PC-9 (cell line): ENCODE measurements at regions not wholly inside any gene's neighbourhood (a gene's known extent, or its start where the extent isn't known, plus 50 kb on each side); places are given as distances from the start of the nearest gene placed in this dataset.
"Not testable (repeated sequence)": the region's sequence is repeated elsewhere in the genome, so short reads cannot be mapped to it uniquely, and the experiment has no call there.

Source experiments
- BruUV-seq: library from RNA; stranded (reverse); fragments of 400-500 nt; replicated peaks from 2 replicates; lab custom pipeline; 2021; lab: Mats Ljungman, UMichigan
- CTCF ChIA-PET: fragments of 300-600 bp; sonication (Branson Sonifier 250); formaldehyde crosslinking; loops from one replicate; lab custom pipeline; 2022; ENCODE audit warnings: antibody characterized with exemption; lab: Charles Lee
- POLR2A ChIA-PET: fragments of 300-600 bp; sonication (Branson Sonifier 250); formaldehyde crosslinking; loops from one replicate; lab custom pipeline; 2022; ENCODE audit warnings: antibody characterized with exemption; ENCODE audit not compliant: unreplicated experiment; lab: Charles Lee
- DNase-seq, 2 experiments: peaks; one replicate each; pipeline versions ENCODE4 v3.0.0 to v3.0.0-alpha.2; 2015 to 2022; ENCODE audit warnings: mixed read lengths in 1 of 2
- H2AFZ ChIP-seq: fragments of 200-600 bp; sonication (generic); 2 replicates; pipeline ENCODE4 v1.8.1; 2017; ENCODE audit warnings: antibody characterized with exemption
- H3F3A ChIP-seq: fragments of 200-600 bp; sonication (generic); 2 replicates; pipeline ENCODE4 v1.8.1; 2017; ENCODE audit warnings: antibody characterized with exemption, mild to moderate bottlenecking, low read depth; ENCODE audit not compliant: insufficient read depth
- H3K27ac ChIP-seq: fragments of 200-600 bp; sonication (generic); 2 replicates; pipeline ENCODE4 v1.6.1; 2016; ENCODE audit warnings: mixed run types
- H3K27me3 ChIP-seq: fragments of 200-600 bp; sonication (generic); 2 replicates; pipeline ENCODE4 v1.6.1; 2016; ENCODE audit warnings: low read depth, mixed run types; ENCODE audit not compliant: insufficient read depth
- H3K36me3 ChIP-seq: fragments of 200-600 bp; sonication (generic); 2 replicates; pipeline ENCODE4 v1.6.1; 2016; ENCODE audit warnings: low read depth, mixed run types
- H3K4me1 ChIP-seq: fragments of 200-600 bp; sonication (generic); replicated peaks from 2 replicates; pipeline ENCODE4 v1.6.1; 2016; ENCODE audit warnings: mixed run types; ENCODE audit not compliant: insufficient read depth
- H3K4me2 ChIP-seq: fragments of 200-600 bp; sonication (generic); 2 replicates; pipeline ENCODE4 v1.6.1; 2017; ENCODE audit warnings: mixed run types
- H3K4me3 ChIP-seq: fragments of 200-600 bp; sonication (generic); 2 replicates; pipeline ENCODE4 v1.6.1; 2016; ENCODE audit warnings: mixed run types
- H3K79me2 ChIP-seq: fragments of 200-600 bp; sonication (generic); 2 replicates; pipeline ENCODE4 v1.6.1; 2017; ENCODE audit warnings: low read depth, mixed run types
- H3K9me2 ChIP-seq: fragments of 200-600 bp; sonication (generic); 2 replicates; pipeline ENCODE4 v1.8.1; 2017; ENCODE audit warnings: mild to moderate bottlenecking; ENCODE audit not compliant: insufficient read depth
- H3K9me3 ChIP-seq: fragments of 200-600 bp; sonication (generic); 2 replicates; pipeline ENCODE4 v1.8.1; 2016; ENCODE audit warnings: low read depth; ENCODE audit not compliant: insufficient read depth
- H4K20me1 ChIP-seq: fragments of 200-600 bp; sonication (generic); 2 replicates; pipeline ENCODE4 v1.8.1; 2017; ENCODE audit not compliant: insufficient read depth
- CTCF ChIP-seq: fragments of 200-600 bp; sonication (generic); conservative IDR thresholded peaks from 2 replicates; pipeline ENCODE4 v1.6.1; 2017; ENCODE audit warnings: mixed run types, antibody characterized with exemption, mild to moderate bottlenecking, moderate library complexity
- EZH2 ChIP-seq: fragments of 200-600 bp; sonication (generic); IDR thresholded peaks from 2 replicates; pipeline ENCODE4 v1.8.0; 2017; ENCODE audit warnings: antibody characterized with exemption, low read depth
- intact Hi-C: fragments of 100-400 bp; cut with micrococcal nuclease; formaldehyde crosslinking; loops from one replicate; pipeline ENCODE4 v1.10.0; 2022; ENCODE audit not compliant: unreplicated experiment

DNA sequence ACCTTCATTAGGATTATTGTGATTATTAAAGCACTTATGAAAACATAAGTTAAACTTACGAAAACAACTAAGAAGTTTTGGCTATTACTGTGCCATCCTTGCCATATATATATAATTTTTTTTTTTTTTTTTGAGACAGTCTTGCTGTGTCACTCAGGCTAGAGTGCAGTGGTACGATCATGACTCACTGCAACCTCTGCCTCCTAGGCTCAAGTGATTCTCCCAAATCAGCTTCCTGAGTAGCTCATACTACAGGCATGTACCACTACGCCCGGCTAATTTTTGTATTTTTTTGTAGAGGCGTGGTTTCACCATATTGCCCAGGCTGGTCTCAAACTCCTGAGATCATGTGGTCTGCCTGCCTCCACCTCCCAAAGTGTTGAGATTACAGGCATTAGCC lies 91.0 kb upstream of the GARIN1A start:
- H3K9me3 ChIP-seq, H3K4me3 ChIP-seq, H3F3A ChIP-seq, H3K79me2 ChIP-seq, H3K36me3 ChIP-seq, H4K20me1 ChIP-seq, H3K4me2 ChIP-seq, BruUV-seq, H2AFZ ChIP-seq, POLR2A ChIA-PET, intact Hi-C loops, H3K4me1 ChIP-seq, H3K27me3 ChIP-seq, H3K27ac ChIP-seq, DNase-seq, CTCF ChIA-PET, H3K9me2 ChIP-seq: not testable (repeated sequence)

- not testable (repeated sequence) for H3F3A ChIP-seq
Observed at GRCh38 chr7:128581825-128582561, 90.1 kb upstream of the GARIN1A start.

DNA sequence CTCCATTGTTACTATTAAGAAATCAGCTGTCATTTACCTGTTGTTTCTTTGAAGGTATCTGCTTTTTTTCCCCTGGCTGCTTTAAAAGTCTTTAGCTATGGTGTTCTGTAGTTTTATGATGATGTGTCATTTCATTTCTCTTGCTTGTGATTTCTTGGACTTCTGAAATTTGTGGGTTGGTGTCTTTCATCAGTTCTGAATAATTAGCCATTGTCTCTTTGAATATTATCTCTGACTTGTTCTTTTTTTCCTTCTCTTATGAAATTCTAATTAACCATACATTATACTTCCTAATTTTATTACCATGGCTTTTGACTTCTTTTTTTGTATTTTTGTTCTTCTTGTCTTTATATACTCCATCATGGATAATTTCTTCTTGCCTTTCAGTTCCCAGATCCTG lies 85.4 kb upstream of the GARIN1A start:
- H4K20me1 ChIP-seq, H2AFZ ChIP-seq, H3K27ac ChIP-seq, intact Hi-C loops, H3K4me1 ChIP-seq, POLR2A ChIA-PET, H3K27me3 ChIP-seq, H3K4me3 ChIP-seq, H3K4me2 ChIP-seq, H3K9me2 ChIP-seq, CTCF ChIA-PET, H3F3A ChIP-seq, DNase-seq, H3K36me3 ChIP-seq, H3K9me3 ChIP-seq, BruUV-seq, H3K79me2 ChIP-seq: not testable (repeated sequence)

More at GRCh38 chr7:128581825-128582561, 90.1 kb upstream of the GARIN1A start:
- H3K27ac ChIP-seq, H3K9me2 ChIP-seq, BruUV-seq, DNase-seq, POLR2A ChIA-PET, H3K4me3 ChIP-seq, H3K9me3 ChIP-seq, H3K4me2 ChIP-seq, H4K20me1 ChIP-seq, H3K36me3 ChIP-seq, CTCF ChIA-PET, H3K79me2 ChIP-seq, H2AFZ ChIP-seq, H3K27me3 ChIP-seq, H3K4me1 ChIP-seq, intact Hi-C loops: not testable (repeated sequence)

GRCh38 chr7:128591705-128592104 lies 80.4 kb upstream of the GARIN1A start:
- H3K9me3 ChIP-seq, result no peaks in the 10 kb centered on the region
- intact Hi-C loops, result no loop called here
- ChIA-PET POLR2A (no interaction called here), CTCF (no interaction called here)
- H3K9me2 ChIP-seq, result no peaks in the 10 kb centered on the region
- H2AFZ ChIP-seq, result no peak overlapping the region
- H3K36me3 ChIP-seq, result peaks cover 8% of the 10 kb centered on the region; the same call in 1 of the 2 replicates
- no peak overlapping the region for H3K4me3 ChIP-seq
- H3K79me2 ChIP-seq, result no peaks in the 10 kb centered on the region
- no peaks in the 10 kb centered on the region for H3K4me1 ChIP-seq
- H3K4me2 ChIP-seq, result no peak overlapping the region
- H3F3A ChIP-seq, result no peaks in the 10 kb centered on the region
- DNase-seq, result no peak
- no peak overlapping the region for H3K27ac ChIP-seq
- H3K27me3 ChIP-seq, result no peaks in the 10 kb centered on the region
- BruUV-seq, result no TSS peak
- no peaks in the 10 kb centered on the region for H4K20me1 ChIP-seq
- TF ChIP-seq CTCF (no peak), EZH2 (no peak)

- not testable (repeated sequence) for H3K36me3 ChIP-seq, BruUV-seq
Observed at GRCh38 chr7:128592209-128592608, 79.9 kb upstream of the GARIN1A start.

DNA sequence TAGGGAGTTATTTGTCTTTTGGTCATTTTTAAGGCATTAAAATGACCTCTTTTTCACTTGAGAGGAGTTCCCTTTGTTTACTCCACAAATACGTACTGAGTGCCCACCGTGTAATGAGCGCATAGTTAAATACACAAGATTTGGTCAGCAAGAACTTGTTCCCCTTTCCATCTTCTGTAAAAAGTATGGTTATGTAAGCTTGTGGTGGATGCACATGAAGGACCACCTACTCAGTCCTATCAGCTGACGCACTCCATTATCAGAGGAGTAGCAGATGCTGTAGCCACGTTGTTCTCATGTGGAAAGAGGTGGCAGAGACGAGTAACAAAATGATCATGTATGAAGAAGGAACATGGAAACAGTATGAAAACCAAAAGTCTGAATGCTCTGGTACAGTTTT lies 78.0 kb upstream of the GARIN1A start:
- H3K27ac ChIP-seq, DNase-seq, H3F3A ChIP-seq, intact Hi-C loops, H3K4me3 ChIP-seq, H4K20me1 ChIP-seq, H3K9me3 ChIP-seq, H3K79me2 ChIP-seq, H3K4me1 ChIP-seq, H3K4me2 ChIP-seq, H3K9me2 ChIP-seq, CTCF ChIA-PET, H3K36me3 ChIP-seq, BruUV-seq, H3K27me3 ChIP-seq, H2AFZ ChIP-seq, POLR2A ChIA-PET: not testable (repeated sequence)

More at GRCh38 chr7:128592209-128592608, 79.9 kb upstream of the GARIN1A start:
- DNase-seq, POLR2A ChIA-PET, CTCF ChIA-PET, H3K4me3 ChIP-seq, H3K79me2 ChIP-seq, H4K20me1 ChIP-seq, H3K4me1 ChIP-seq, H3K27ac ChIP-seq, H3K4me2 ChIP-seq, H3F3A ChIP-seq, H3K27me3 ChIP-seq, intact Hi-C loops, H3K9me3 ChIP-seq, H3K9me2 ChIP-seq, H2AFZ ChIP-seq: not testable (repeated sequence)
